HG03064 (cell line): ENCODE measurements at regions not wholly inside any gene's neighbourhood (a gene's known extent, or its start where the extent isn't known, plus 50 kb on each side); places are given as distances from the start of the nearest gene placed in this dataset.
A peak's percentile ranks its signal among the peaks of the same experiment; 100 is the strongest.
"Not testable (repeated sequence)": the region's sequence is repeated elsewhere in the genome, so short reads cannot be mapped to it uniquely, and the experiment has no call there.

Source experiments
- ATAC-seq: cut with Tn5 transposase; IDR thresholded peaks from one replicate; pipeline ENCODE4 v1.9.1; 2021; ENCODE audit warnings: low read depth; ENCODE audit not compliant: unreplicated experiment

- not testable (repeated sequence) for ATAC-seq
Observed at GRCh38 chr17:45585794-45586650, 95.5 kb upstream of the PLEKHM1 start.

GRCh38 chr17:45586651-45586934 is 96.1 kb upstream of the PLEKHM1 start:
- not testable (repeated sequence) for ATAC-seq

GRCh38 chr17:45592433-45592923 is 102.0 kb upstream of the PLEKHM1 start:
- not testable (repeated sequence) for ATAC-seq

DNA sequence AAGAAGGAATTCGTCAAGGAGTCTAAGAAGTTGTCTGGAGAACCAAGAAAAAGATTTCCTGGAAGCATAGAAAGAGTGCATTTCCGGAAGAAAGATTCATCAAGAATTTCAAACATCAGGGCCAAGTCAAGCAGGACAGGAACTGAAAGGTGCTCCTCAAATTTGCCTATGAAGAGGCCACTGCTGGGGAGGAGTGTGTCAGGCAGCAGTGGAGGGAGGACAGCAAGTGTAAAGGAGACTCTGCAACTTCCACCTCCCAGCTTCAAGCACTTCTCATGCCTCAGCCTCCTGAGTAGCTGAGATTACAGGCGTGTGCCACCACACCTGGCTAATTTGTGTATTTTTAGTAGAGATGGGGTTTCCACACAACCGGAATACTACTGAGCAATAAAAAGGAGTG is 105.8 kb upstream of the PLEKHM1 start:
- not testable (repeated sequence) for ATAC-seq

DNA sequence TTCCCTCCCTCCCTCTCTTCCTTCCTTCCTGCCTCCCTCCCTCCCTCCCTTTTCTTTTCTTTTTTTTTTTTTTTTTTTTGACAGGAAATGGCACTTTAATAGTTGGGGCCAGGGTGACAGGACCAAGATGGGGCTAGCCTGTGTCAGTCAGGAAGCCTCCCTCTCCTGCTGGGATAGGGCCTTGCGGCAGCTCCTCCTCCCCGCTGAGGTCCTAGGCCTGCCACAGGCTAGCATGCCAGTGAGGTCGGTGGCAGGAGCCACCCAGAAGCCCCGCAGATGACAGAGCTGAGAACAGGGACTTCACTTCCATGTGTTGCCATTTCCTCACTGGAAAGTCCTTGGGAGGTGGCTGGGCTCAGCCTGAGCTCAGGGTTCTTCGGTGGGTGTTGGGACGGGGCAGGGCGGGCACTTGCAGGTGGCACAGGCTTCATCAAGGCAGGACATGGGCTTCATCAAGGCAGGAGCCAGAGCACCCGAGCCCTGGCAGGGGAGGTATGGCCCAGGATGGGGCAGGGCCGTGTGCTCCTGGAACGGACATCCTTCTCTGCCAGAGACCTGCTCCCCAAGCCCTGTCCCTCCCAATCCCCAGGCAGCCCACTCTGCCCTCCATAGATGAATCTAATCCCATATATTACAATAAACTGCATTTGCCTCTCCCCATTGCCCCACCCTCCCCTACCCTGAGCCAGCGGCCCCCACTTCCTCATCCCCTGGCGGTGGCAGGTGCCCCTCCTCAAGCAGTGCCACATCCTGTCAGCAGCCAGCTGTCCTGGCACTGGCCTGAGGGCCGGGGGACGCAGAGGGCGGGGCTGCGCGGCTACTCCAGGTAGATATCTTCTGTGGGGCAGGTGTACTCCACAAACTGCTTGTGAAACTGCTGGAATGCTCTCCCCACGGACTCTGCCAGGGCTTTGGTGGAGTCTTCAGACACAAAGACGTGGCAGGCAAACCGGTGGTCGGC is 109.8 kb upstream of the PLEKHM1 start:
- not testable (repeated sequence) for ATAC-seq

DNA sequence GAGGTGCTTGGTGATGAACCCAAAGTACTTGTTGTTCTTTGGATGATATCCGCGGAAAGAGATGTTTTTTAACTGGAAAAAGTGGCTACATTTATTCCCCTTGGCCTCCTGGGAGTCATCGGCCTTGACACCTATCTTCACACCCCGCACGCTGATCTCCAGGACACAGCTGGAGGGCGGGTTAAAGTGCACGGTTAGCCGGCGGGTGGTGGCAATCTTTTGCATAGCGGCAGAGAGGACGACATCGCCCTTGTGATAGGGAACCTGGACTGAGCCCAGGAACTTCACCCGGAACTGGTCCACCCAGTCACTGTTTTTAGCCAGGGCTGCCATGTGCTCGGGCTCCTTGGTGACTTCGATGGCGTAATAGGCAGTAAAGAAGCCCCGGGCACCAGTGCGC is 110.5 kb upstream of the PLEKHM1 start:
- ATAC-seq = not testable (repeated sequence)

DNA sequence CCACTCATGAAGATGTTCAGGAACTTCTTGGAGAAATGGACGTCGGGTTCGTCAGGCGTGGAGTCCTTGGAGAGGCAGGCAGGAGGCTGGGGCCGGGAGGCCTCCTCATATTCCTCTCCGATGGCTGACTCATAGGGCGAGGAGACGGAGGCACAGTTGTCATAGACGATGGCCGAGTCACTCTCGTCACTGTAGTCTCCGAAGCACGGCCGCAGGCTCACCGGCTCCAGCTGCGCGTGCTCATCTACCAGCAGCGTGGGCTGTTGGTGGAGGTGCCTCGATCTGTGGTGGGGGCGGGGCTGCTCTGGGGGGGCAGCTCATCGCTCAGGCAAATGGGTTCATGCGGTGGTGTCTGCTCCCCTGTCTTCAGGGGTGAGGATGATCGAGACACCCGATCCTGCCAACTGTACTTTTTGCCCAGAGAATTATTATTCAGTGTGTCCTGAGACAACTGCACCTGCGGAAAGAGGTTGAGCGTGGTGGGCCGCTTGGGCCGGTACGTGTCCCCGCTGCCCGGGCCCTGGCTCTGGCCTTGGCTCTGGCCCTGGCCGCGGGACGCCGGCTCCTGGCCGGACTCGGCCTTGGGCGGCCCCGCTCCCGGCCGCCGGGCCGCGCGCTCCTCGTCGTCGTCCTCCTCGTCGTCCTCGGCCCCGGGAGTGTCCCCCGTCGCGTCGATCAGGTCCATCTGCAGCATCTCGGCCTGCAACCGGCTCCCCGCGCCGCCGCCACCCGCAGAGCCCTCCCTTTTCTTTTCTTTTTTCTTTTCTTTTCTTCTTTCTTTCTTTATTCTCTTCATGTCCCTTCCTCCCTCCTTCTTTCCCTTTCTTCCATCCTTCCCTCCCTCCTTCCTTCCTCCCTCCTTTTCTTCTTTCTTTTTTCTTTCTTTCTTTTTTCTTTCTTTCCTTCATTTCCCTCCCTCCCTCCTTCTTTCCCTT is 111.4 kb upstream of the PLEKHM1 start:
- ATAC-seq = not testable (repeated sequence)

- not testable (repeated sequence) for ATAC-seq
Observed at GRCh38 chr17:45605751-45606150, 115.2 kb upstream of the PLEKHM1 start.

- ATAC-seq = peak; percentile 97
Observed at GRCh38 chr17:45619984-45620405, 129.5 kb upstream of the PLEKHM1 start.

DNA sequence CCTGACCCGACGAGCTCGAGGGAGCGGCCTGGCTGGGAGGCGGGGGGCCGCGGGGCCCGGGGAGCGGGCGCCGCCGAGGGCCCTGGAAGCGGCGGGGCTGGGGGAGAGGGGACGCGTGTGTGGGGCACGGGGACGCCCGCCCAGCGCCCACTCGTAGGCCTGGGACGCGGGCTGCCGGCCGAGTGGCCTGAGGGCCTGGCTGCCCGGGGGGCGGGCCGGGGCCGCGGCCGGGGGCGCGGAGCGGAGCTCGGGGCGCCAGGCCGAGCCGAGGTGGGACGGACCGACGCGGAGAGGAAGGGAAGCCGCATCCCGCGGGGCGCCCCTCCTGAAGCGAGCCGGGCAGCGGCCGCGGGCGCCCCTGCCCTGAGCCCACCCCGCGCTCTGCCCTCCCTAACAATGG is 129.9 kb upstream of the PLEKHM1 start:
- ATAC-seq = peak; percentile 46

- ATAC-seq = not testable (repeated sequence)
Observed at GRCh38 chr17:45621087-45621486, 130.6 kb upstream of the PLEKHM1 start.

DNA sequence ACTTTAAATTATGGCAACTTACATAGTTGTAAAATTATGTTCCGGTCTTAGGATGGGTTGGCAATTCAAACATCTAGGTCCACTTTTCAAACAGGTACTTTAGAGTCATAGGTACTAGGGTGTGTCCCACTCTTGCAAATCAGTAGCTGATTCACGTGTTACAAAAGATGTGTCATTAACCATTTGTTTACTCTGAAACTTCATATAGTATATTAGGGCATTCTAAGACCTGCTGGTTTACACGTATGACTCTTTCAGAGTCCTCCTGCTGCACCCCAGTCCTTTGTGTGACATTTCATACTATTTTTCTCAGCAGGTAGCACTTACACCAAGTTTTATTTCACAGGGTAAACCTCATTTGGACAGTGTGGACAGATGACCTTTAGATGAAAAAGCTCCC is 131.8 kb upstream of the PLEKHM1 start:
- ATAC-seq = not testable (repeated sequence)

- no peak for ATAC-seq
Observed at GRCh38 chr17:45628019-45628418, 137.5 kb upstream of the PLEKHM1 start.

DNA sequence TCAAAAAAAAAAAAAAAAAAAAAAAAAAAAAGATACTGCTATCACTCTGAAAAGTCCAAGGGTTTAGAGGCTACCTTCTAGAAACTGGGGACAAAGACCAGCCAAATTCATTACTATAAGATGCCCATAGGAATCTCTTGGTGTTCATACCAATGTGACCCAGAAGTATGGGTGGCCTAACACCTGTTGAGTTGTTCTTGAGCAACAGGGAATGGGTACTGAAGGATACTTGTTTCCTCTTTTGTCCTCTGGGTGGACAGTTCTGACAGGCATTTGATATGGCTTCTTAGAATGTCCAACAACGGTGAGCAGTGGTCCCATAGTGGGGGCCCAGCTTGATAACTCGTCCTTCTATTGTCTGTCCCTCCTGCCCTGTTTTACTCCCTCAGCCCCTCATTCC is 141.4 kb upstream of the PLEKHM1 start:
- no peak for ATAC-seq

DNA sequence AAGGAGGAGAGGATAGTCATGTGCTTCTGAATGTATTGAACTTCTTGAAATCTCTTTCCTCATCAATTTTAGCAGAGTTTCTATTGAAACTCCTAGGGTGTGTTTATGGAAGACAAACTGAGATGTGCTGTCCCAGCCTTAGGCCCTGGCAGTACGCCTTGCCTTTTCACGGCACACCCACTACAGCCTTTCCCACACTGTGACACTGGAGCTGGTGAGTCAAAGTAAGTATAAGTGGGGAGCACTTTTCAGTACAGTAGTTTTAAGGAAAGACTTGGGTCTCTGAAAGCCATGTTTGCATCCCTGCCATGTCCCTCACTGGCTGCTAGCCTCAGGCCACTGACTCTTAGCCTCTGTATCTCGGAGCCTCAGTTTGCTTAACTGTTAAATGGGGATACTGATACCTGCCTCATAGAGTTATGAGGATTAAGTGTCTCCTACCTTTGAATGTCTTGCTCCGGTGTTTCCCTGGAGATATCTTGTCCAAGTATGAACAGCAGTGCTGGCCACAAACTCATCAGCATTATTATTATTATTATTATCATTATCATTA is 144.7 kb upstream of the CRHR1 start:
- no peak for ATAC-seq

- no peak for ATAC-seq
Observed at GRCh38 chr17:45640141-45640850, 143.8 kb upstream of the CRHR1 start.

GRCh38 chr17:45641541-45641940 is 142.6 kb upstream of the CRHR1 start:
- ATAC-seq = no peak

DNA sequence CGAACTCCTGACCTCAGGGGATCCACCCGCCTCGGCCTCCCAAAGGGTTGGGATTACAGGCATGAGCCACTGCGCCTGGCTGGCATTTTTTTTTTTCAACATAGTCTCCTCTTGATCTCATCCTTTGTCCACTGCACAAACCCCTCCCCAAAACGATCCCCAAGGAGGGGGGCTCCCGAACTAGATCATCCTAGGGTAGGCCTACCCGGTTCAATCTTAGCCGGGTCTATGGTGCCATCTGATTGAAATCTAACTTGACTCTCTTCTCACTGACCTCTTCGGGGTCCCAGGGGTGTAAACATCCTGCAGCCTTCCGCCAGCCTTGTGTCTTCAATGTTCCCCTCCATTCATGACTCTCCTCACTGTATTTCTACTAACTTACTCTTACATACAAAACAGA is 140.5 kb upstream of the CRHR1 start:
- ATAC-seq = no peak

GRCh38 chr17:45644637-45645036 is 139.5 kb upstream of the CRHR1 start:
- not testable (repeated sequence) for ATAC-seq
